Subcutaneous abdominal adipose tissue (tissue), 5 donors: ENCODE measurements at regions not wholly inside any gene's neighbourhood (a gene's known extent, or its start where the extent isn't known, plus 50 kb on each side); places are given as distances from the start of the nearest gene placed in this dataset.

ENCODE experiments used
- H3K27ac ChIP-seq: one replicate; pipeline ENCODE4 v1.7.0; 2013; ENCODE audit warnings: low read depth, mild to moderate bottlenecking, inconsistent platforms, low read length, moderate library complexity
- H3K27me3 ChIP-seq, 5 donors: one replicate each; pipeline ENCODE4 v1.7.0; 2013; ENCODE audit warnings: low read length in 5 of 5, inconsistent platforms in 1 of 5; ENCODE audit not compliant: control insufficient read depth in 5 of 5, insufficient read depth in 4 of 5
- H3K36me3 ChIP-seq, 5 donors: one replicate each; pipeline ENCODE4 v1.7.0; 2013; ENCODE audit warnings: low read length in 5 of 5; ENCODE audit not compliant: control insufficient read depth in 5 of 5, insufficient read depth in 5 of 5
- H3K4me1 ChIP-seq, 5 donors: one replicate each; pipeline ENCODE4 v1.7.0; 2013; ENCODE audit warnings: low read length in 5 of 5, mild to moderate bottlenecking in 3 of 5, moderate library complexity in 1 of 5; ENCODE audit not compliant: control insufficient read depth in 5 of 5, insufficient read depth in 5 of 5
- H3K4me3 ChIP-seq, 5 donors: one replicate each; pipeline ENCODE4 v1.7.0; 2013; ENCODE audit warnings: low read length in 5 of 5, low read depth in 1 of 5
- H3K9ac ChIP-seq, 5 donors: one replicate each; pipeline ENCODE4 v1.7.0; 2013; ENCODE audit warnings: low read length in 5 of 5, mild to moderate bottlenecking in 4 of 5, moderate library complexity in 3 of 5
- H3K9me3 ChIP-seq, 5 donors: one replicate each; pipeline ENCODE4 v1.7.0; 2013; ENCODE audit warnings: low read length in 5 of 5; ENCODE audit not compliant: control insufficient read depth in 5 of 5
- donor health status: healthy.
- donor health status: healthy.
- donor health status: healthy.
- donor health status: healthy.
- donor health status: healthy.

GRCh38 chr10:130422366-130423324 is 286.5 kb downstream of the GLRX3 start:
- H3K4me3 ChIP-seq = no peak overlapping the region
- H3K36me3 ChIP-seq = no peaks in the 10 kb centered on the region
- no peaks in the 10 kb centered on the region for H3K4me1 ChIP-seq
- H3K9ac ChIP-seq = no peak overlapping the region
- peaks cover 0 to 11% (median 3%) of the 10 kb centered on the region in 5 donors for H3K27me3 ChIP-seq
- H3K9me3 ChIP-seq = peaks cover 0 to 3% (median 0%) of the 10 kb centered on the region in 5 donors
- H3K27ac ChIP-seq = no peak overlapping the region

GRCh38 chr10:130423455-130424305 is 287.5 kb downstream of the GLRX3 start:
- Histone ChIP-seq H3K4me3 (no peak overlapping the region), H3K27me3 (peaks cover 0 to 11% (median 3%) of the 10 kb centered on the region in 5 donors), H3K36me3 (no peaks in the 10 kb centered on the region), H3K27ac (no peak overlapping the region), H3K9me3 (peaks cover 0 to 5% (median 0%) of the 10 kb centered on the region in 5 donors), H3K4me1 (no peaks in the 10 kb centered on the region), H3K9ac (no peak overlapping the region)

GRCh38 chr10:130424418-130424817 is 288.2 kb downstream of the GLRX3 start:
- H3K4me1 ChIP-seq = no peaks in the 10 kb centered on the region
- H3K27ac ChIP-seq = no peak overlapping the region
- H3K9me3 ChIP-seq = peaks cover 0 to 5% (median 0%) of the 10 kb centered on the region in 5 donors
- H3K27me3 ChIP-seq = peaks cover 0 to 11% (median 3%) of the 10 kb centered on the region in 5 donors
- H3K36me3 ChIP-seq = no peaks in the 10 kb centered on the region
- H3K4me3 ChIP-seq = no peak overlapping the region
- no peak overlapping the region for H3K9ac ChIP-seq

- Histone ChIP-seq H3K27me3 (peaks cover 0 to 11% (median 3%) of the 10 kb centered on the region in 5 donors), H3K9ac (no peak overlapping the region), H3K4me3 (no peak overlapping the region), H3K4me1 (no peaks in the 10 kb centered on the region), H3K27ac (no peak overlapping the region), H3K36me3 (no peaks in the 10 kb centered on the region), H3K9me3 (peaks cover 0 to 5% (median 0%) of the 10 kb centered on the region in 5 donors)
These were observed 289.0 kb downstream of the GLRX3 start for GRCh38 chr10:130425169-130425568.

GRCh38 chr10:130425881-130426435 is 289.8 kb downstream of the GLRX3 start:
- Histone ChIP-seq H3K9me3 (peaks cover 0 to 5% (median 0%) of the 10 kb centered on the region in 5 donors), H3K36me3 (no peaks in the 10 kb centered on the region), H3K9ac (no peak overlapping the region), H3K4me1 (no peaks in the 10 kb centered on the region), H3K27ac (no peak overlapping the region), H3K27me3 (peaks cover 0 to 11% (median 3%) of the 10 kb centered on the region in 5 donors), H3K4me3 (no peak overlapping the region)

GRCh38 chr10:130427216-130427722 is 291.1 kb downstream of the GLRX3 start:
- Histone ChIP-seq H3K27me3 (peaks cover 0 to 11% (median 3%) of the 10 kb centered on the region in 5 donors), H3K4me3 (no peak overlapping the region), H3K36me3 (no peaks in the 10 kb centered on the region), H3K9me3 (peaks cover 0 to 3% (median 0%) of the 10 kb centered on the region in 5 donors), H3K4me1 (no peaks in the 10 kb centered on the region), H3K9ac (no peak overlapping the region), H3K27ac (no peak overlapping the region)

- Histone ChIP-seq H3K27me3 (peaks cover 0 to 9% (median 2%) of the 10 kb centered on the region in 5 donors), H3K9ac (no peak overlapping the region), H3K36me3 (no peaks in the 10 kb centered on the region), H3K4me3 (no peak overlapping the region), H3K4me1 (no peaks in the 10 kb centered on the region), H3K9me3 (peaks cover 0 to 3% (median 0%) of the 10 kb centered on the region in 5 donors), H3K27ac (no peak overlapping the region)
These were observed 292.7 kb downstream of the GLRX3 start for GRCh38 chr10:130428936-130429335.

- Histone ChIP-seq H3K4me1 (no peaks in the 10 kb centered on the region), H3K27ac (no peak overlapping the region), H3K4me3 (no peak overlapping the region), H3K27me3 (peaks cover 0 to 3% (median 2%) of the 10 kb centered on the region in 5 donors), H3K36me3 (no peaks in the 10 kb centered on the region), H3K9ac (no peak overlapping the region), H3K9me3 (peaks cover 0 to 3% (median 2%) of the 10 kb centered on the region in 5 donors)
These were observed 293.6 kb downstream of the GLRX3 start for GRCh38 chr10:130429809-130430208.

- Histone ChIP-seq H3K9ac (no peak overlapping the region), H3K9me3 (peaks cover 0 to 6% (median 4%) of the 10 kb centered on the region in 5 donors), H3K27me3 (peaks cover 0 to 3% (median 2%) of the 10 kb centered on the region in 5 donors), H3K4me1 (no peaks in the 10 kb centered on the region), H3K27ac (no peak overlapping the region), H3K4me3 (no peak overlapping the region), H3K36me3 (no peaks in the 10 kb centered on the region)
These were observed 294.1 kb downstream of the GLRX3 start for GRCh38 chr10:130430291-130430690.
